Prostate gland (tissue), 2 donors: ENCODE measurements at regions not wholly inside any gene's neighbourhood (a gene's known extent, or its start where the extent isn't known, plus 50 kb on each side); places are given as distances from the start of the nearest gene placed in this dataset.
"Not testable (repeated sequence)": the region's sequence is repeated elsewhere in the genome, so short reads cannot be mapped to it uniquely, and the experiment has no call there.

Source experiments
- DNase-seq: peaks from one replicate; pipeline ENCODE4 v3.0.0-alpha.2; 2019; ENCODE audit warnings: low spot score
- H3K27ac ChIP-seq, 2 donors: fragments of 200-600 bp; sonication (generic); 2 replicates each; pipeline ENCODE4 v1.5.1; 2017 to 2019
- H3K27me3 ChIP-seq: fragments of 200-600 bp; sonication (generic); replicated peaks from 2 replicates; pipeline ENCODE4 v1.5.1; 2019; ENCODE audit not compliant: insufficient read depth
- H3K36me3 ChIP-seq, 2 donors: fragments of 200-600 bp; sonication (generic); 1 replicate in 1 of 2; 2 replicates in 1 of 2; pipeline versions ENCODE4 v1.5.1 to v1.8.1; 2017 to 2019
- H3K4me1 ChIP-seq: fragments of 200-600 bp; sonication (generic); replicated peaks from 2 replicates; pipeline ENCODE4 v1.5.1; 2019
- H3K4me3 ChIP-seq, 2 donors: fragments of 200-600 bp; sonication (generic); 2 replicates each; pipeline ENCODE4 v1.5.1; 2017 to 2019
- H3K9me3 ChIP-seq: fragments of 200-600 bp; sonication (generic); 2 replicates; pipeline ENCODE4 v1.5.1; 2017
- POLR2A ChIP-seq: fragments of 450-650 bp; IDR thresholded peaks from one replicate; pipeline ENCODE4 v1.6.1; 2016; ENCODE audit warnings: antibody characterized with exemption, mild to moderate bottlenecking
- POLR2AphosphoS5 ChIP-seq: sonication (generic); formaldehyde crosslinking; IDR thresholded peaks from one replicate; pipeline ENCODE4 v1.6.1; 2017; ENCODE audit warnings: antibody characterized with exemption
- WGBS: methylation state at CpG from one replicate; pipeline ENCODE4 v1.1.5; 2018; 5-methylcytosine and 5-hydroxymethylcytosine counted together
- intact Hi-C: fragments of 100-400 bp; cut with DNase I; formaldehyde crosslinking; loops from one replicate; pipeline ENCODE4 v1.14.2; 2022
- TF ChIP-seq, protein P1 (sequence below), 4 experiments: fragments of 200-600 bp in 2 of 4; fragments of 450-650 bp in 2 of 4; sonication (generic) in 2 of 4; IDR thresholded peaks; 1 replicate in 3 of 4; 2 replicates in 1 of 4; pipeline ENCODE4 v1.5.1; 2016 to 2019; ENCODE audit warnings: antibody characterized with exemption in 4 of 4, mild to moderate bottlenecking in 2 of 4, moderate library complexity in 2 of 4

DNA sequence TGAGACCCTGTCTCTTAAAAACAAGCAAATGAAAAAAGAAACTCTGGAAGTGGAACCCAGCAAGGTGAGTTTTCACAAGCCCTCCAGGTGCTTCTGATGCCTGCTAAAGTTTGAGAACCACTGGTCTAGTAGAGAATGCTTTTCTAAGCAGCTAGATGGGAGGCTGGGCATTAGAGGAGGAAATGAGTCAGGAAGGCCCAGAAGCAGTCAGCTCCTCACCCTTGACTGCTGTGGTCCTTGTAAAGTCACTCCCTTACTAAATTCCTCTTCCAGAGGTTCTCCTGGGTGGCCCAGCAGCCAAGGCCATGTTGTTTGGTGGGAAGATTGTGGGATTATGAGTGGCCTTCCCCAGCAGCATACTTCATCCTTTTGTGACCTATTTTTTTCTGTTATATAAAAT is 52.0 kb upstream of the FYN start:
- Histone ChIP-seq H3K27ac (no peak overlapping the region), H3K4me1 (no peaks in the 10 kb centered on the region), H3K4me3 (no peak overlapping the region), H3K36me3 (no peaks in the 10 kb centered on the region), H3K9me3 (no peaks in the 10 kb centered on the region), H3K27me3 (no peaks in the 10 kb centered on the region)
- no peak for DNase-seq
- TF ChIP-seq POLR2AphosphoS5 (no peak), POLR2A (no peak)
- TF ChIP-seq, protein P1, sequence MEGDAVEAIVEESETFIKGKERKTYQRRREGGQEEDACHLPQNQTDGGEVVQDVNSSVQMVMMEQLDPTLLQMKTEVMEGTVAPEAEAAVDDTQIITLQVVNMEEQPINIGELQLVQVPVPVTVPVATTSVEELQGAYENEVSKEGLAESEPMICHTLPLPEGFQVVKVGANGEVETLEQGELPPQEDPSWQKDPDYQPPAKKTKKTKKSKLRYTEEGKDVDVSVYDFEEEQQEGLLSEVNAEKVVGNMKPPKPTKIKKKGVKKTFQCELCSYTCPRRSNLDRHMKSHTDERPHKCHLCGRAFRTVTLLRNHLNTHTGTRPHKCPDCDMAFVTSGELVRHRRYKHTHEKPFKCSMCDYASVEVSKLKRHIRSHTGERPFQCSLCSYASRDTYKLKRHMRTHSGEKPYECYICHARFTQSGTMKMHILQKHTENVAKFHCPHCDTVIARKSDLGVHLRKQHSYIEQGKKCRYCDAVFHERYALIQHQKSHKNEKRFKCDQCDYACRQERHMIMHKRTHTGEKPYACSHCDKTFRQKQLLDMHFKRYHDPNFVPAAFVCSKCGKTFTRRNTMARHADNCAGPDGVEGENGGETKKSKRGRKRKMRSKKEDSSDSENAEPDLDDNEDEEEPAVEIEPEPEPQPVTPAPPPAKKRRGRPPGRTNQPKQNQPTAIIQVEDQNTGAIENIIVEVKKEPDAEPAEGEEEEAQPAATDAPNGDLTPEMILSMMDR (IDR thresholded peaks at IDR 0.05) = no peak
- intact Hi-C loops = no loop called here

DNA sequence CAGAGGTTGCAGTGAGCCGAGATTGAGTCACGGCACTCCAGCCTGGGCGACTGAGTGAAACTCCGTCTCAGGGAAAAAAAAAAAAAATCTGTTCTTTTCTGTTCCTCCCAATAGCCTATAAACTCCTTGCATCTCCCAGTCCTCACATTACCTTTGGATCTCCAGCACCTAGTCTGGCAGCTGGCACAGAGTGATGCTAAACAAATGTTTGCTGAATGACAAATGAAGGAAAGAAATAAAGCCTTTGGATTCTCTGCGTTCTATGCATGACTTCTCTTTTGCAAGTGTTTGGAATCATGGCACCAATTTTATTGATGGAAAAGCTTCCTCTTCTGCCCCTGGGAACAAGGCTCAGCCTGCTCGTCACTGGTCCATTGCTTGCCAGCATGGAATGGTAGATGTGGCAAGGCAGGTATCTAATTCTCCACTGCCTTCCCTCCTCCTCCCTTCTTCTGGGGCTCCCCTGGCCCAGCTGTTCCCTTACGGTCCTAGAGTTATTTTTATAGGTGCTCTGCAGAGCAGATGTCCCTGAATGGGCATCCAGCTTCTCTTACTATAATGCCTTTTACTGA is 53.6 kb upstream of the FYN start:
- Histone ChIP-seq H3K27me3 (no peaks in the 10 kb centered on the region), H3K36me3 (no peaks in the 10 kb centered on the region), H3K9me3 (no peaks in the 10 kb centered on the region), H3K4me1 (no peaks in the 10 kb centered on the region), H3K27ac (no peak overlapping the region), H3K4me3 (no peak overlapping the region)
- 43% methylated on average over 7 of the region's 7 CpGs for WGBS
- TF ChIP-seq, protein P1 (IDR thresholded peaks at IDR 0.05) = no peak
- TF ChIP-seq POLR2A = no peak
- no peak for TF ChIP-seq POLR2AphosphoS5
- intact Hi-C loops = no loop called here
- DNase-seq = no peak

- Histone ChIP-seq H3K4me1 (no peaks in the 10 kb centered on the region), H3K4me3 (no peak overlapping the region), H3K9me3 (no peaks in the 10 kb centered on the region), H3K27me3 (no peaks in the 10 kb centered on the region), H3K27ac (no peak overlapping the region), H3K36me3 (no peaks in the 10 kb centered on the region)
- TF ChIP-seq POLR2A (no peak), POLR2AphosphoS5 (no peak)
- TF ChIP-seq, protein P1 (IDR thresholded peaks at IDR 0.05) = no peak
- WGBS = 36% methylated on average over 7 of the region's 7 CpGs
- intact Hi-C loops = no loop called here
- no peak for DNase-seq
Measured at GRCh38 chr6:111927321-111927720, 54.1 kb upstream of the FYN start.

DNA sequence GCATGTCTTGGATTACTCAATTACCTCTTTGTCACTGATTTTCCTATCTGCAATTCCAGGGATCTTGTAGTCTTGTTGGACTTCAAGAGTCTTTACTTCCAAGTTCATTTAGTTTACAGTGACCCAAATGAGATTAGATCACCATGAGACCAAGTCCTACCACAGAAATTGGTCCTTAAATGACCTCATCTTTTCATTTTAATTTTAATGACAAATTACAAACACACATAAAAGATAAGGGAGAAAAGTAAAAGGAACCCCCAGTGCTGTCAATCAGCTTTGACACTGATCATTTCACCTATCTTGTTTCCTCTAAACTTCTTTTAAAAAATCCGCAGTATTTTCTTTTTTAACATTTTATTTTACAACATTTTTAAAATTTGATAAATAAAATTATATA is 54.9 kb upstream of the FYN start:
- Histone ChIP-seq H3K9me3 (no peaks in the 10 kb centered on the region), H3K27me3 (no peaks in the 10 kb centered on the region), H3K4me3 (no peak overlapping the region), H3K4me1 (no peaks in the 10 kb centered on the region), H3K27ac (no peak overlapping the region), H3K36me3 (no peaks in the 10 kb centered on the region)
- 92% methylated on average over 1 of the region's 1 CpG for WGBS
- intact Hi-C loops = no loop called here
- TF ChIP-seq POLR2A (no peak), POLR2AphosphoS5 (no peak)
- TF ChIP-seq, protein P1 (IDR thresholded peaks at IDR 0.05) = no peak
- DNase-seq = no peak

DNA sequence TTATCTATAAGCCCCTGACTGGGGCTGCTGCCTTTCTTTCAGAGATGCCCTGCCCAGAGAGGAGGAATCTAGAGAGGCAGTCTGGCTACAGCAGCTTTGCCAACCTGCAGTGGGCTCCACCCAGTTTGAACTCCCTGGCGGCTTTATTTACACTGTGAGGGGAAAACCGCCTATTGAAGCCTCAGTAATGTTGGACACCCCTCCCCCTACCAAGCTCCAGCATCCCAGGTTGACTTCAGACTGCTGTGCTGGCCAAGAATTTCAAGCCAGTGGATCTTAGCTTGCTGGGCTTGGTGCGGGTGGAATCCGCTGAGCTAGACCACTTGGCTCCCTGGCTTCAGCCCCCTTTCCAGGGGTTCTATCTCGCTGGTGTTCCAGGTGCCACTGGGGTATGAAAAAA is 61.4 kb upstream of the FYN start:
- H3K4me1 ChIP-seq, H3K36me3 ChIP-seq, H3K27me3 ChIP-seq, intact Hi-C loops, H3K9me3 ChIP-seq, H3K4me3 ChIP-seq, DNase-seq, H3K27ac ChIP-seq: not testable (repeated sequence)
- WGBS = 66% methylated on average over 5 of the region's 5 CpGs
